ENCODE measurements at regions not wholly inside any gene's neighbourhood (a gene's known extent, or its start where the extent isn't known, plus 50 kb on each side); places are given as distances from the start of the nearest gene placed in this dataset.
A peak's percentile ranks its signal among the peaks of the same experiment; 100 is the strongest.

DNA sequence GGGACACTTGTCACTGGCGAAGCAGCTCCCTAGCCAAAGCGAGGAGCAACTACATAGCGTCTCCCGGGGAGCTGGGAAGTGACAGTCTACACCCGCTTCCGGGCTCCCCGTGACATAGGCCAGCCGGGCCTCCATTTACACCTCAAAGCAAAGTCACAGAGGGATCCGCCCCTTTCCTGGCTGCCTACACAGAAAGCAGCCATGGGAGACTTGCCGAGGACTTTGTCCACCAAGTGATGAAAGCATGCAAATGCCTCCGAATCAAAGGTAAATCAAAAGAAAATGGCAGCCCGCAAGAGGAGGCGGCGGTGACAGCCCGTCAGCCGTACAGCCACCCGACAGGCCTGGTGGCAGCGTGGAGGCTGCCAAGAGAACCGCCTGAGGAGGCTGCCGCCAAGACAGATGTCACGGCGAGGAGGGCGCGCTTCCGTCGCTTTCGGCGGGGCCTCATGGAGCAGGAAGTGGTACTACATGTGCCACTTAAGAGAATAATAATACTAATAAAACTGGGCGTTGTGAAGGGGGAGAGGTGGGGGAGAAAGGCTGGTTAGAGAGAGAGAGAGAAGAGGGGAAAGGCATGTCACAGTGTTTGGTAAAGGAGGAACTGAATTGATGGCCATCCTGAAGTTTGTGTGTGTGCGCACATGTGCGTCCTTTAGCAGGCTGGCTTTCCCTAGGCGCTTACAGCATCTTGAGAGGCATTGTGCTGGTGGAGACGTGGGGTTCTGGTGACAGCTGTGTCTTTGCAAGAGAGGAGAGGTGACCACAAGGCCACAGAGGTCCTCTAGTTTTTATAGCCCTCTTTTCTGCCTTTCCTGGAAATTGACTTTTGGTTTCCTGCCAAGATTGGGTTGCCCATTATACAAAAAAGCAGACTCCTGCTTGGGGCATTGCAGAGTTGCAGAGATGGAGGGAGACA, 661.7 kb downstream of the VRK1 start:
- peak; percentile 47 to 79 (median 64) for DNase-seq

DNA sequence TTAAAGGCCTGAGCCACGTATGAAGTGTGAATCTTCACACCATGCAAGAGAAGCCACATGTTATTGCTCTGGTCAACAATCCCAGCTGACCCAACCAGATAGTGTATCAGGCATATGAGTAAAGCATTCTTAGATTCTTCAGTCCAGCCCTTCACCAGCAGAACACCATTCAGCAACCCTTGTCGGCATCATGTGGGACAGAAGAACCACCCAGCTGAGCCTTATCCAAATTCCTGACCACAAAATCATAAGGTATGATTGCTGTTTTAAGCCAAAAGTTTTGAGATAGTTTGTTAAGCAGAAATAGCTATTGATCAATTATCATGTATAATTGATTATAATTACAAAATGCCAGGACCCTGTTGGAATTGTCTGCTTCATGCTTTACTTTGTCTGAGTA, 664.9 kb downstream of the VRK1 start:
- no peak for DNase-seq

DNA sequence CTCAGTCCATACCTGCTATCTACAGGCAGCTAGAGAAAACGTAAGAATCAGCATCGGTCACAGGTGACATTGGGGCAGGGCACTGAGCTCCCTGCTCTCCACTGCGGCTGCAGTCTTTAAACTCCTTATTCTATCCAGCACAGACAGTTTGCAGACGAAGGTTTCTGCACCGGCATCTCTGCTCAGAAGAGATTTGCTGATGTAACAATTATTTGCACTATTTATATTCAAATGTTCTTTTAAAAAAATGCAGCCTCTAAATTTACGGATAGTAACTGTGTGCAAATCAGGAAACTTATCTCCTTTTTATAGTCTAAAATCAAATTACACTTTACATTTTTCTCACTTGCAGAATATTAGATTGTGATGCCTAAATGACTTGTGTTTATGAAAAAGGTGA, 671.0 kb downstream of the VRK1 start:
- no peak for DNase-seq

DNA sequence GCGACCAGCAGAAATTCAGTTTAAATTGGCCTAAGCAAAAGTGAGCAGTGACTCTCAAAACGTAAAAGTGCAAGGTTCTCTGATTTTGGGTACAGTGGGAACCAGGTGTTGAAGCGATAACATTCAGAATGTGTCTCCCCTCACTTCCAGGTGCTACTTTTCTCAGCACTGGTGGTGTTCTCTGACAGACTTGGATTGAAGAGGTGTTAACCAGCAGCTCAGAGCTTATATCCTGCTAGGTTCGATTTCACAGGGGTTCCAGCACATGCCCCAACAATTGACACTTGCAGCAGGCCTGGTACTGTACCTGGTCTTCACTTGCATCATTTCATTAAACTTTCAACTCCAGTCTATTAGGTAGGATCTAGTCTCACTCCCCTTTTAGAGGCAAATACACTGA, 680.2 kb downstream of the VRK1 start:
- DNase-seq = no peak

DNA sequence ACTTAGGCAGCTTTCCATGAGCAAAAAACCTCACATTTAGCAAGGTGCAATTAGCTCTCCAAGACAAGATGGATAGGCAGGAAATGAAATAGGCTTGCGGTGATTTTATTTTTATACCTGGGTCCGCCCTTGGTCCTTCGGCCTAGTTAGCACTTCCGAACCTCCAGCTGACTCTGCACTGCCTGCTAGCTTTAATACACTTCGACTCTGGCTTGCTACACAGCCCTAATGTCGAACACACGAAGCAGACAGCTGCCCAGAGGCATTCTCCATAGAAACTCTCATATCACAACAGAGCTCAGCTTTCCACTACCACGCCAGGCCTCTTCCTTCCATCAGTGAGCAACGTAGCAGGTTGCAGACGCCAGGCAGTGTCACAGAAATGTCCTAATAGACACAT, 688.0 kb downstream of the VRK1 start:
- DNase-seq = no peak

DNA sequence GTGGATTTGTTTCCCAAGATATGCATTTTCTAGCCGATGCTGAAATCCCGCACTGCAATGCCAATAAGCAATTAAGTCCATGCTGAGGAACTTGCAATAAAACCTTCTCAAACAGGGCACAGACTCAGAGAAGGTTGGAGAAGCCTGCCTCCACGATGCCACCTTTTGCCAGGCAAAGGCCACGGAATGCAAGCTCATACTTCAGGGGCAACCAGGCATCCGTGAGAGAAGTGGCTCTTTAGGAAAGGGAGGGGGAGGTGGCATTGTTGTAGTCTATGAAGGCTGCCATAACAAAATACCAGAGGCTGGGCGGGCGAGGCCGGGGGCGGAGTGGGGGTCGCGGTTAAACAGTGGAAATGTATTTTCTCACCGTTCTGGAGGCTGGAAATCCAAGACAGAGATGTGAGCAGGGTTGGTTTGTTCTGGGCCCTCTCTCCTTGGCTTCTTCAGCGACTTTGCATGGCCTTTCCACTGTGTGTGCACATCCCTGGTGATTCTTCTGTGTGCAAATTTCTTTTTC, 689.5 kb downstream of the VRK1 start:
- no peak for DNase-seq

DNA sequence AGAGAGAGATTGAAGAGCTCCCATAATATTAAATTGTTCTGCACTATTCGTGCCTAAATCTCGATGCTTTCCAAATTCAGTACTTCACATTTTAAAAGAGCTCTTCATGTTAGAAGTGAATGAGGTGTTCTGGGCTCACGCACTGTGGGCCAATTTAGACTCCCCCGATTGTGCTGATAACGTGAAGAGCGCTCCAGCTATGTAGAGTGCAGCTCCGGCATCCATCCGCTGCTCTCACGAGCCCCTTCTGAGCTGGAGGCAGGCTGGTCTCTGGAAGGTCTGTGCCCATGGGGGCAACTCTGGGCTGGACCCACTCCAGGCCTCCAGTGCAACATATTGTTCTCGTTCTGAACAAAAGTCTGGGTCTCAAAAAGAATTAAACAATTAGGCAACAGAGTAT, 692.6 kb downstream of the VRK1 start:
- DNase-seq = no peak

DNA sequence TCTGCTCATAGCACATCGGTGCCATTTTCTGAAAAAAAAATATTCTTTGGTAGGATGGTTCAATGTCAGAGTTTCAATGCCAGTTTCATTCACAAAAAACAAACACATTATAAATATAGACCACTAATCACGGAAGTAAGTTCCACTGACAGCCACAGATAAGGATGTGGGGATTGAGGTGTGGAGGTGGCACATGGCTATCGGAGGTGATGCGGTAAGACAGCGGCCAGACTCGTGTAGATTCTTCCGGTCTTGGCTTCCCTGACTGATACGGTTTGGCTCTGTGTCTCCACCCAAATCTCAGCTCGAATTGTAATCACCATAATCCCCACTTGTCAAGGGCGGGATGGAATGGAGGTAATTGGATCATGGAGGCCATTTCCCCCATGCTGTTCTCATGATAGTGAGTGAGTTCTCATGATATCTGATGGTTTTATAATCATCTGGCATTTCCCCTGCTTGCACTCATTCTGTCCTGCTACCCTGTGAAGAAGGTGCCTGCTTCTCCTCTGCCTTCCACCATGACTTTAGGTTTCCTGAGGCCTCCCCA, 693.4 kb downstream of the VRK1 start:
- no peak for DNase-seq

DNA sequence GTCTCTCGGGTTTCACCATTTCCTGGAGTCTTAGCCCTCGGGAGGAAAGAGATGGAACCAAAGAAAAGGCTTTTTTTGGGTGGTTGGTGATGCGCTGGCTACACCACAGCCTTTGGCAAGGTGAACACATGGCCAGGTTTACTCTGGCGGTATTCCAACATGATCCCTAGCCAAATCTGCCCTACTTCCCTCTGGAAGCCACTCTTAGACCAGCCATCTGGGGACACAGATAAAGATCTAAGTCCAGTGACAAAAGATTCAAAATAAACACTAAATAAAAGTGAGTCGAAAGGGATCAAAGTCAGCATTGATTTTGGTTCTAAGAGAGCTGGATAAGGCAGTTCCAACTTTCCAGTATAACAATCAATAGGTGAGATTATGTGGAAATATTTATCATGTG, 694.5 kb downstream of the VRK1 start:
- no peak for DNase-seq

DNA sequence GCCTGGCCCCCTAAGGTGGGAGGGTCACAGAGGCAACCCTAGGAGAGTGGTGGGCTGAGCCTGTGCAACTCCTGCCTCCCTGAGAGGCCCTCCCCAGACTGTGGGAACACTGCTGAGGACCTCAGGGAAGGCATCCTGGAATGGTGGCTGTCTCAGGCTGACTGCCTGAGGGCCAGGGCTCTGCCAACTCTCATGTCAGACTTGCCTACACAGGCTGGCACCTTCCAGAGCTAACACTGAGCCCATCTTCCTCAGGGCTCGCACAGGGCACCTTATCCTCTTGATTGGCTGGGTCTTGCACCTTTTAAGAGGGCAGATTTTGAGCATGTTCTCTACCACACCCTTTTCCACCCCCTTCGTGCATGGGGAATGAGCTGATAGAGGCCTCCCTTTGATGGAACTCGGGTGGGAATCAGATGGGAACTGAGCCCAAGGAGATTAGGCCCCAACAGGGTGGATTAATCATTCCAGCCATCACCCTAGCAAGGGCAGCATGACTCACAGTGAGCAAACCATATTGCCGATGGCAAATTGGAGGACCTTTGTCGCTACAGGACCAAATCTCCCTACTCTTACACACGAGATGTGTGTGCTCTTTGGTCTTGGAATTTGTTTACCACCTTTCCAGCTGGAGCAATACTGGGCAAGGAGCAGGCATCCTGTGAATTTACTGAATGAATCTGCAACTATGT, 702.8 kb downstream of the VRK1 start:
- DNase-seq = no peak

DNA sequence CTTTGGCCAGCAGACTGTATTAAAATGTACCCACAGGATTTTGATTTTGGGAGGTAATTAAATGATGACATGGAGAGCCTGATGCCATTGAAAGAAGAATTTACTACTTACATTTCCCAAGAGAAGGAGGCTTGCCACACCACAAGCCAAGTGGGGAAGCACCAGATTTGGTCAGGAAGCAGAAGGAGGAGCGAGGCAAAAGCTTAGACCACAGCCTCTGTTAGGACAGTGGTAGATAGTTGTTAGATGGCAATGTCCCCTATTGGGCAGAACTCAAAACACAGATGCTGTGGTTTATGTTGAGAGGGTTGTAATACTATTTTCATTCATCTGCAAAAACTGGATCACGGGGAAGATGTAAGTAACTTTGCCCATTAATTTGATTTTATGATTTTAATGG, 709.4 kb downstream of the VRK1 start:
- DNase-seq = no peak

DNA sequence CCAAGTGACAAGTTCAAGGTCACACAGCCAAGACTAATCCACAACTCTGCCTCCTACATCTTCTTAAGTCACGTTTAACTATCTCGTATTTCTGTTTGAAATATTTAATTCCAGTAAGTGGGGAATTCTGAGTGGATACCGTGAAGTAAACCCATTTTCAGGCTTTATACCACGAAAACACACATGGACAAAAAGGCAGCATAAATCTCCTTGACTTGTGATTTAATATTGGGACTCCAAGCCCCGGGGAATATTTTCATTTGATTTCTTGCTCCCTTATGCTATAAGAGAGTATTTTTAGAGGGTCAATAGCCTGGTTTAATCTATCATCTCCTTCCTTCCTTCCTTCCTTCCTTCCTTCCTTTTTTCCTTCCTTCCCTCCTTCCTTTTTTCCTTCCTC, 716.7 kb downstream of the VRK1 start:
- DNase-seq = no peak

DNA sequence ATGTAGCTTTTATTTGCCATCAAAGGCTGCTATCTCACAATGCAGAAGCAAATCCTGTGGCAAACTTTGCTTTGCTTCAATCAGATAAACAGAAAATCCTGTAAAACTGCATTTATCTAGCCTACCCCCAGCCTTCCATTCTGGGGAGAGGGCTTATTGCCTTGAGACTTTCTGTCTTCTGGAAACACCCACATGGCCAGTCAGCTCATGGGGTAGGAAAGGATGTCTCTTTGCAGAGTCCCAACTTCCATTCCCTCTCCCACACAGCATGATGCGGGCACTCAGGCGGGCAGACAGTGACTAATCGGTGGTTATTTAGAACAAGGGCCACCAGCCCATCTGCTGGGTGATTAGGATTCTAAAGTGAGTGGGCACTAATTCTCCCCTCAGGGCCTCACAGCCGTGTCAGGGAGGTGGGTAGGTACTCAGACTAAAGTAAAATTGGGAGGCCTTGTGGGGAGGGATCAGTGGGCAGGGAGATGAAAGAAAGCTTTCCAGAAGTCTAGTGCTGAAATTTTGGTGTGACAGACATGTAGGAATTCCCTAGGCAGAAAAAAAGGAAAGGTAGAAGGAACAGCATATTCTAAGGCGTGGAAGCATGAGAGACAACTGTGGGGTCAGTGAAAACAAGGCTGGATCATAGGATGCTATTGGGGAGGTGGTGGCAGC, 720.5 kb downstream of the VRK1 start:
- DNase-seq = no peak

DNA sequence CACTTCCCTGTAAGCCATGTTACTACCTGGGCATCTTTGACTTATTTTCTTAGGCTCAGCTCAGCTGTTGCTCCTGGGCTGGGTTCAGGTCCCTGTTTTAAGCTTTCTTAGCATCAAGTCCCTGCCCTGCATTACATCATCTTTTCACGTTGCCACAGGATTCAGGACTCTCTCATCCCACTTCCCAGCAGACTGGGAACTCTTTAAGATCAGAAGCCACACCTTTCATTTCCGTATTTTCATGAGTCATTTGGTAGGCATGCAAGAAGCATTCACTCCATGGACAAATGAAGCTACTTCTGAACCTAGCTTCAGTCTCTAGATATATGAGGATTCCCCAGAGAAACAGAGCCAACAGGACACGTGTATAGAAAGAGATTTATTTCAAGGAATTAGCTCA, 726.8 kb downstream of the VRK1 start:
- no peak for DNase-seq

DNA sequence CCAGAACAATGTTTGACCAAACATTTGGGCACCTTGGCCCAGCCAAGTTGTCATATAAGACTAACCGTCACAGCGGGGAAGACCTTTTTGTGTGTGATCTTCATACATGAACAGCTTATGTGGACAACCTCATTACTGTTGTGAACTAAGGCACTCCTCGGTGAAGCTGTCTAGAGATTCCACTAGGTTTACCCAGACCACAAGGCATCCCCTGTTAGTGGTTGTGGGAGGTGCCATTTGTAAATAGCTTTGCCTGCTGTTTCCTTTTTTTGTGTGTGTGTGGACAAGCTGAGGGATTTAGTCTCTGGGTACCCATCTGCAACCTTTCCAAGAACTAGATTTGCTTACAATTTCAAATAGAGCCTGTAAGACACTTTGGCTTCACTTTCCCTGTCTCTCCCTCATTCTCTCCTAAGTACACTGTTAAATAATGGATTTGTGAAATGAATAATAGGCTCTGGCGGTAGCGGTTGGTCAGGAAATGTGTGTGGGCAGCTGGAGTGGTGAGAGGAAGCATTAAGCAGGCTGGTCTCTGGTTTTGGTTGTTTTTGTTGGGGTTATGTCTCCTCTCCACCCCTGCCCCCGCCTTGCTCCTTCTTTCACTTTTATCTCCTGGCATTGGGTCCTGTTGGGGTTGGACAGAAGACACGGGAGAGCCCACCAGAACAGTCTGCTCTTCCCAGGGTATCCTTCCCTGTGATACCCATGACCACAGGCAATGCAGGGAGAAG, 727.6 kb downstream of the VRK1 start:
- DNase-seq = no peak

DNA sequence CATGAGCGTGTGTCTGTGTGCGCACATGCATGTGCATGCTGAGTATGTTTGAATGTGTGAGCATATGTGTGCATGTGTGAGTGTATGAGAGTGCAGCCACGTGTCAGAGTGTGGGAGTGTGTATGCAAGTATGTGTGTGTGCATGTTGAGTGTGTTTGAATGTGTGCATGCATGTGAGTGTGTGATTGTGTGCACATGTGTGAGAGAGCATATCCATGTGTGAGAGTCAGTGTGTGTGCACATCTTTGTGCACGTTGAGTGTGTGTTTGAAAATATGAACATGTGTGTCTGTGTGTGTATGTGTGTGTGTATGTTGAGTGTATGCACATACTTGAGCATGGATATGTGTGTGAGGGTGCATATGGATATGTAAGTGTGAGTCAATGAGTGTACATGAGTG, 730.8 kb downstream of the VRK1 start:
- DNase-seq = no peak

DNA sequence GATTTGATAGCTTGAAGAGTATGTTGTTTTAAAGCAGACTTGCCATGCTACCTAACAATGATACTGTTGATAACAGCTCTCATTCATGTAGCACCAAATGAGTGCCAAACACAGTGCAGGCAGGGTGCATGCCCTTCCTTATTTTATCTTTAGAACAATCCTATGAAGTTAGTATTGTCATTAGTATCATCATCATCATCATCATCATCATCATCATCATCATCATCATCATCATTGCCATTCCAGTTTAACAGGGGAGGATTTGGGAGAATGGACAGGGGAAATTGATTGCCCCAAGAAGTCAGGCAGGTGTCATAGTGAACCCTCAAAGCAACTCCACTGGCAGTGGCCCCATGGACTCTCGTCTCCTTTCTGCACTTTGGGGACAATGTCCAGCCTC, 734.9 kb downstream of the VRK1 start:
- no peak for DNase-seq

DNA sequence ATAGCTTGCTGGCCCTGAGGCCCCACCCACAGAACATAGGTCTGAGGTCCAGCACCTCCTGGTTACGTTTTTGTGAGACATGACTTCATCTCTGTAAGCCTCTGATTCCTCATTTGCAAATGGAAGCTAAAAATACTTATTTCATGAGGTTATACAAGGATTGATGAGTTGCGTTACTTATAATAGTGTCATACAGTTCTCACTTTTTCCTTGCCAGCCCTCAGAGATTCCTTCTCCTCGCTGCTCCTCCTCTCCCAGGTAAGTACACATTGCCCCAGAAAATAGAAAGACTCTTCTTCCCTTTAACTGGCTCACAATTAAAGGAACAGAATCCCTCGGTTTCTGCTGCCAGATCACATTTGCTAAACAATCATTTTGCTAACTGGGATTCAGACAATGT, 739.2 kb downstream of the VRK1 start:
- no peak for DNase-seq

DNA sequence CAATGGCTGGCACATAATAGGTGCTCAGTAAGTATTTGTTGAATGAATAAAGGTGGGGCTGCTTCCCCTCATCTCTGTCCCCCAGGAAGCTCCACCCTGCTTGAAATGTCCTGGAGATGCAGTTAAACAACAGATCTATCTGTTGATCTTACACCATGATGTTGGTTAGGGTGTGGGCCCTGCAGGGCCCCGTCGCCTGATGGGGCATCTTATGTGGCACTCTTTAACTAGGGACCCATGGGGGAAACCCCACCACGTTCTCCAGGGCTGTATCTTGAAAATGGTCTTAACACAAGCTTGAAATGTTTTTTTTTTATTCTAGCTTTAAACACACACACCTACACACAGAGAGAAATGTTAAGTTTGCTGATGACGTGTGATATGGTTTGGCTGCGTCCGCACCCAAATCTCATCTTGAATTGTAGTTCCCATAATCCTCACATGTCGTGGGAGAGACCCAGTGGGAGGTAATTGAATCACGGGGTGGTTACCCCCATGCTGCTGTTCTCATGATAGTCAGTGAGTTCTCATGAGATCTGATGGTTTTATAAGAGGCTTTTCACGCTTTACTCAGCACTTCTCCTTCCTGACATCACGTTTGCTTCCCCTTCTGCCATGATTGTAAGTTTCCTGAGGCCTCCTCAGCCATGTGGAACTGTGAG, 741.7 kb downstream of the VRK1 start:
- DNase-seq = no peak

DNA sequence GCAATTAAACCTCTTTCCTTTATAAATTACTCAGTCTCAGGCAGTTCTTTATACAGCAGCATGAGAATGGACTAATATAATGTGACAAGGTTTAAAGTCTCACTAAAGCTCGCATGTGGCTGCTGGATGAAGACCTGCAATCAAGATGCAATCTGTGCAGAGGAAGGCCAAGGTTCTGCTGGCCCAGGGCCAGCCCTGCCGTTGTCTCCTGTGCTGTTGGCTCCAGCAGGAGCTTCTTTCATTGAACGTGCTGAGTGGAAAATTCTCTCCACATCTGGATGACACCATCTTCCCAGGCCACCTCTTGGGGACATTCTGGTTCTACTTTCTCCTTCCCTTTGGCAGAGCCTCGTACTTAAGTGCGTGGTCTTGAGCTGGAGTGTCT, 742.2 kb downstream of the VRK1 start:
- no peak for DNase-seq

DNA sequence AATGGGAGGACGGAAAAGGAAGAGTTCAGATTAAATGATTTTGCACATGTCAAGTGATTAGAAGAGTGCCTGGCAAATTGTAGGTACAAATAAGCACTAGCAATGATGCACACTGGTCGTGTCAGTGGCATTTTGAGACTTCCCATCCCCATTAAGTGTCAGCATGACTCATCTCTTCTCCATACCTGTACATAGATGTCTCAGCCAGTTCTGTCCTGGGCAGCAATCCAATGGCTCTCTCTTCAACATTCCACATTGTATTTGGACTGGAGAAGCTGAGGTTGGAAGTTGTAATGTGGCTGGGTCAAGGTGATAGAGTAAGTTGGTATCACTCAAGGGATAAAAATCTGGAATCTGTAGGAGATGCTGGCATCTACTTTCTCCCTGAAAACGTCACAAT, 742.7 kb downstream of the VRK1 start:
- DNase-seq = no peak

DNA sequence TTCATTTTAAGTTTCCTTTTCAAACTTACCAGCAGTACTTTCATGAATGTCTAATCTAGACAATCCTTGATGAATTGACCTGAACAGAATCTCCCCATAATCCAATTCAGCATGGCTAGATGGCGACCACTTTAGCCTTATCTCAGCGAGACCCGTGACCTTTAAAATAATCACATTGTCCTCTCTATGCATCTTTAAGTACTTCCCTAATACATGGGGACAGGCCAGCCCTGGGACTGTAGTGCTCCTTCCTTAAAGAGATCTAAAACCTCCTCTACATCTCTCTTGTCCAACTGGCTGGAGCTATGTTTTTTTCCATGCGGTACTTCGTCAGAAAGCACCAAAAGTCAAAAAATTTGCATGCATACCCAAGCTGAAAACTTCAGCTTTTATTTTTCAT, 746.0 kb downstream of the VRK1 start:
- no peak for DNase-seq
